Tibial artery (tissue), 4 donors: ENCODE measurements at regions not wholly inside any gene's neighbourhood (a gene's known extent, or its start where the extent isn't known, plus 50 kb on each side); places are given as distances from the start of the nearest gene placed in this dataset.

Experiments used
- DNase-seq, 2 donors: peaks; one replicate each; pipeline ENCODE4 v3.0.0-alpha.2; 2019
- H3K27ac ChIP-seq, 2 donors: fragments of 200-600 bp; sonication (generic) in 1 of 2; 1 replicate in 1 of 2; 2 replicates in 1 of 2; pipeline ENCODE4 v1.5.1; 2018 to 2019; ENCODE audit warnings: mild to moderate bottlenecking in 1 of 2
- H3K27me3 ChIP-seq, 2 donors: fragments of 200-600 bp; sonication (generic) in 1 of 2; one replicate each; pipeline versions ENCODE4 v1.5.1 to v1.6.0; 2016 to 2019
- H3K36me3 ChIP-seq, 3 donors: fragments of 200-600 bp; sonication (generic) in 2 of 3; one replicate each; pipeline ENCODE4 v1.5.1; 2016 to 2019; ENCODE audit warnings: mild to moderate bottlenecking in 2 of 3
- H3K4me1 ChIP-seq, 4 donors: fragments of 200-600 bp; sonication (generic) in 2 of 4; 1 replicate in 3 of 4; 2 replicates in 1 of 4; pipeline ENCODE4 v1.5.1; 2016 to 2019
- H3K4me3 ChIP-seq, 2 donors: fragments of 200-600 bp; sonication (generic) in 1 of 2; 1 replicate in 1 of 2; 2 replicates in 1 of 2; pipeline ENCODE4 v1.5.1; 2018 to 2019; ENCODE audit warnings: mild to moderate bottlenecking in 2 of 2
- H3K9me3 ChIP-seq, 3 donors: fragments of 200-600 bp; sonication (generic) in 1 of 3; one replicate each; pipeline ENCODE4 v1.5.1; 2016 to 2019
- CTCF ChIP-seq, 2 experiments: fragments of 200-600 bp in 1 of 2; fragments of 450-650 bp in 1 of 2; IDR thresholded peaks; one replicate each; pipeline ENCODE4 v1.5.1; 2017 to 2019; ENCODE audit warnings: antibody characterized with exemption in 2 of 2, mild to moderate bottlenecking in 1 of 2, moderate library complexity in 1 of 2
- intact Hi-C: fragments of 100-400 bp; cut with DNase I; formaldehyde crosslinking; loops from one replicate; pipeline ENCODE4 v1.15.0; 2023; ENCODE audit warnings: low total_unique reads

DNA sequence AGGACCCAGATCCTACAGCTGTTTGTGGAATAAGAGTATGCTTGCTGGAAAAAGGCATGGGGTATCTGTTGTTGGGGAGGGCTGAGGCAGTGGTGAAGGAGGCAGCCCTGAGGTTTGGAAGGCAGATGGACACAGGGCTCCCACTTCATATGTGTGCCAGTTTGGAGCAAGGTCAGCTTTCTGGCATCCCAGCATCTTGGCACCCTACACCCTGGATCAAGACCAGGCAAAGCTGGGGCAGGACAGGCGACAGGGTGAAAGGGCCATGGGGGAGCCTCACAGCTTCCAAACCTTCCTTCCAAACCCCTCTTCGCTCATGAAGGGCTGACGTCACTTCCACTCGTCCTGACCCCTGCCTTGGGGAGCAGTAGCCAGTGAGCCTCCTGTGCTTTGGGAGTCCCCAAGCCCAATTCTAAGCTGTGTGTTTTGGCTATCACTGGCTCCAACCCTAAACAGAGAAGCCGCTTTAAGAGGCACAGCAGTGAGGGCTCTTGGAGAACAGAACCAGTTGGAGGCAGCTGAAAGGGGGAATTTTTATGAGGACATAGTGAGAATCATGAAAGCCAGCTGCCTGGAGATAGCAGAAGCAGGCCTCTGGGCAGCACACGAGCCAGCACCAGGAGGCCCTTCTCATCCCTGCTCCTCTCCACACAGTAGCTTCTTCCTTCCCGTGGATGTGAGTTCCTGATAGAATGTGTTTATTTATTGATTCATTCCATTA, 448.6 kb upstream of the CDH4 start:
- H3K4me3 ChIP-seq = no peak overlapping the region
- no peak overlapping the region for H3K27ac ChIP-seq
- DNase-seq = no peak
- peaks cover 0 to 13% (median 5%) of the 10 kb centered on the region in 3 donors for H3K9me3 ChIP-seq
- TF ChIP-seq CTCF (IDR thresholded peaks at IDR 0.05) = no peak
- no peaks in the 10 kb centered on the region for H3K4me1 ChIP-seq
- H3K27me3 ChIP-seq = no peaks in the 10 kb centered on the region
- no peaks in the 10 kb centered on the region for H3K36me3 ChIP-seq
- intact Hi-C loops = no loop called here

- Histone ChIP-seq H3K36me3 (no peaks in the 10 kb centered on the region), H3K27me3 (no peaks in the 10 kb centered on the region), H3K4me3 (no peak overlapping the region), H3K4me1 (no peaks in the 10 kb centered on the region), H3K27ac (no peak overlapping the region), H3K9me3 (peaks cover 0 to 13% (median 5%) of the 10 kb centered on the region in 3 donors)
- TF ChIP-seq CTCF (IDR thresholded peaks at IDR 0.05) = no peak
- intact Hi-C loops = no loop called here
- no peak for DNase-seq
Observed at GRCh38 chr20:60804240-60804917, 447.7 kb upstream of the CDH4 start.

- H3K36me3 ChIP-seq = no peaks in the 10 kb centered on the region
- H3K4me3 ChIP-seq = no peak overlapping the region
- TF ChIP-seq CTCF (IDR thresholded peaks at IDR 0.05) = no peak
- intact Hi-C loops = no loop called here
- H3K27ac ChIP-seq = no peak overlapping the region
- DNase-seq = no peak
- no peaks in the 10 kb centered on the region for H3K4me1 ChIP-seq
- H3K27me3 ChIP-seq = no peaks in the 10 kb centered on the region
- H3K9me3 ChIP-seq = peaks cover 0 to 7% (median 2%) of the 10 kb centered on the region in 3 donors
Observed at GRCh38 chr20:60804918-60805630, 447.0 kb upstream of the CDH4 start.

- H3K27me3 ChIP-seq = no peaks in the 10 kb centered on the region
- no peaks in the 10 kb centered on the region for H3K4me1 ChIP-seq
- no peaks in the 10 kb centered on the region for H3K9me3 ChIP-seq
- no peak overlapping the region for H3K4me3 ChIP-seq
- H3K36me3 ChIP-seq = no peaks in the 10 kb centered on the region
- intact Hi-C loops = no loop called here
- no peak for TF ChIP-seq CTCF (IDR thresholded peaks at IDR 0.05)
- H3K27ac ChIP-seq = no peak overlapping the region
- DNase-seq = no peak
Observed at GRCh38 chr20:60806354-60806753, 445.7 kb upstream of the CDH4 start.

DNA sequence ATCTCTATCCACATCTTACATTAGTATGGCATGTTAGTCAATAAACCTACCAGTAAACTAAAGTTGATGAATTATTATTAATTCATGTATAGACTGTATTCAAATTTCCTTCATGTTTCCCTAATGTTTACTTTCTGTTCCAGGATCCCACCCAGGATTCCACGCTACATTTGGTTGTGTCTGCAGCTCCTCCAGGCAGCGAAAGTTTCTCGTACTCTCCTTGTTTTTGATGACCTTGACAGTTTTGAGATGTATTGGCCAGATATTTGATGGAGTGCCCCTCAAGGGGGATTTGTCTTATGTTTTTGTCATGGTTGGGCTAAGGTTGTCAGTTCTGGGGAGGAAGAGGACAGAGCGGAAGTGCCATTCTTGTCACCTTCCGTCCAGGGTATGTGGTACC, 445.2 kb upstream of the CDH4 start:
- no peaks in the 10 kb centered on the region for H3K27me3 ChIP-seq
- intact Hi-C loops = no loop called here
- H3K4me3 ChIP-seq = no peak overlapping the region
- no peaks in the 10 kb centered on the region for H3K9me3 ChIP-seq
- H3K27ac ChIP-seq = no peak overlapping the region
- H3K36me3 ChIP-seq = no peaks in the 10 kb centered on the region
- no peak for DNase-seq
- no peaks in the 10 kb centered on the region for H3K4me1 ChIP-seq
- no peak for TF ChIP-seq CTCF (IDR thresholded peaks at IDR 0.05)
